Peyer's patch (tissue), 4 donors: ENCODE measurements at regions not wholly inside any gene's neighbourhood (a gene's known extent, or its start where the extent isn't known, plus 50 kb on each side); places are given as distances from the start of the nearest gene placed in this dataset.

Source experiments
- CTCF ChIP-seq, 6 experiments: fragments of 450-650 bp in 4 of 6; fragments of 200-600 bp in 2 of 6; sonication (generic) in 1 of 6; IDR thresholded peaks; one replicate each; pipeline ENCODE4 v1.5.1; 2017 to 2019; ENCODE audit warnings: antibody characterized with exemption in 6 of 6, mild to moderate bottlenecking in 3 of 6, moderate library complexity in 1 of 6
- POLR2A ChIP-seq, 2 donors: fragments of 450-650 bp; IDR thresholded peaks; one replicate each; pipeline ENCODE4 v1.5.1; 2017; ENCODE audit warnings: antibody characterized with exemption in 2 of 2, mild to moderate bottlenecking in 2 of 2, moderate library complexity in 2 of 2

GRCh38 chr15:29433507-29434248 lies 164.1 kb upstream of the NSMCE3 start:
- TF ChIP-seq CTCF (IDR thresholded peaks at IDR 0.05) (no peak), POLR2A (IDR thresholded peaks at IDR 0.05) (no peak)
